HG03097 (cell line): ENCODE measurements at regions not wholly inside any gene's neighbourhood (a gene's known extent, or its start where the extent isn't known, plus 50 kb on each side); places are given as distances from the start of the nearest gene placed in this dataset.
"Not testable (repeated sequence)": the region's sequence is repeated elsewhere in the genome, so short reads cannot be mapped to it uniquely, and the experiment has no call there.

Source experiments
- ATAC-seq: cut with Tn5 transposase; IDR thresholded peaks from one replicate; pipeline ENCODE4 v1.9.1; 2021; ENCODE audit not compliant: unreplicated experiment, low FRiP score

DNA sequence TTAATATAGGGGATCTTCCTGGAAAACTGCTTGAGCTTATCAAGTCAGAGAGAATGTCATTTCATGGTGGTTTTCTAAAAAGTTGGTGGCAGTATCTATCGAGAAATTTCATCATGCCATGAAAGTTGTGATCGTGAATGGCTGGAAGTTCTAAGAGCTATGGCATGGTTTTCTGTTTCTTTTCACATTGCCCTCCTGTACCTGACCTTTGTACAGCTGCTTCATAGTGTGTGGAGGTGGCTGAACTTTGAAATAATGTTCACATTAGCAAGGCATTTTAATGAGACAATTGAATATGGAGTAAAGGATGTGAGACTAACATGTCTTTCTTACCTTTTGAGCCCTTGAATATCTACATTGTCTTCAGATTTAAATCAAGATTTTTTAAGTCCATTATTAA, 278.2 kb upstream of the ID4 start:
- no peak for ATAC-seq

DNA sequence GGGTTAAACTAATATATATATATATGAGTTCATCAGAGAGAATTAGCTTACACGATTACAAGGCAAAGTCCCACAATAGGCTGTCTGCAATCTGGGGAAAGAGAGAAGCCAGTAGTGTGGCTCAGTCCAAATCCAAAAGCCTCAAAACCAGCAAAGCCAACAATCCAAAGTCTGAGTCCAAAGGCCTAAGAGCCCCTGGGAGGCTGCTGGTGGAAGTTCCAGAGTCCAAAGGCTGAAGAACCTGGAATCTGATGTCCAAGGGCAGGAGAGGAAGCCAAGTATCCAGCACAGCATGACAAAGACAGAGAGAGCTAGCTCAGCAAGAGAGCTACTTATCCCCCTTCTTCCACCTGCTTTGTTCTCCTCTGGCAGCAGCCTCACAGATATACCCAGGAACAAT, 274.7 kb upstream of the ID4 start:
- ATAC-seq, result no peak

DNA sequence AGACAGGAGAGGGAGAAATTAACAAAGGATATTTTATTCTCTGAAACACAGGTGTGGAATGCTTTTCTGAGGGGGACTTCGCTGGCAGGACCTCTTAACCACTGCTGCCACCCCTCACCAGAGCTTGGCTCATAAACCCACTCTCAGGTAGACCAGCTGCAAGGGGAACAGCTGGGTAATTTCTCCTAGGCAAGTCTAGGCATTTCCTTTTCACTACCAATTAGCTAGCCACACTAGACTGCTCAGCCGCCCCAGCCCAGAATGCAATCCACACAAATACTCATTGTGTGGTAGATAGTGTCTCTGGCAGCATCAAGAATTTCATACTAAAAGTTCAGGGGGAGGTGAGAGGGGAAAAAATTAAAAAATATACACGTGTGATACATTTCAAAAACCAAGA, 267.6 kb upstream of the ID4 start:
- no peak for ATAC-seq

DNA sequence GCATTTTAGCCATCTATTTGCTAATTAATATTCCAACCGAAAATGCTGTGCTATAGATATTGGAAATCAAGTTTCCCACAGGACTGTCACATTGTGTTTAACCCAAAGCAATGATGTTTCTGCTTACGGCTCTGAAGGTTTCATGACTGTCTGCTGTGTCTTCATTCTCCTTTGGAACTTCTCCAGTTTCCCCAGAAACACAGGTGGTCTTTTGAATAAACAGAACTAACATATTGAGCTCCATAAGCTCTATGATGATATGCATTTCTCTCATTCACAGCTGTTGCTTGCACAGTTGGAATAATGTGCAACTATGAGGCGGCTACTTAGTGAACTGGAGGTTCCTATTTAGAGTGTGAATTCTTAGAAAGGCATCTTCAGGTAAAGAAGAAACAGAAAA, 266.0 kb upstream of the ID4 start:
- ATAC-seq, result no peak

DNA sequence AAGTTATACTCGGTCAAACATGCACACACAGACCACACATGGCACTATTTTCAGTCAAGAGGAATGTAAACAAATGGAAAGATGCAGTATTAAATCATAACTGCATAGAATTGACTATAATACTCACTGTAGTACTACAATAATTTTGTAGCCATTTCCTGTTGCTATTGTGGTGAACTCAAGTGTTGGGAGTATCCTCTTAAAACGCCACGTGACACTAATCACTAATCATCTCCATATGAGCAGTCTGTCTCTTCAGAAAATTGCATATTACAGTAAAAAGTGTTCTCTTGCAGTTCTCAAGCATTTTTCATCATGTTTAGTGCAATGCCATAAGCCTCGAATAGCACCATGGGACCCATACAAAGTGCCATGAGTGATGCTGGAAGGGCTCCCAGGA, 258.7 kb upstream of the ID4 start:
- no peak for ATAC-seq

DNA sequence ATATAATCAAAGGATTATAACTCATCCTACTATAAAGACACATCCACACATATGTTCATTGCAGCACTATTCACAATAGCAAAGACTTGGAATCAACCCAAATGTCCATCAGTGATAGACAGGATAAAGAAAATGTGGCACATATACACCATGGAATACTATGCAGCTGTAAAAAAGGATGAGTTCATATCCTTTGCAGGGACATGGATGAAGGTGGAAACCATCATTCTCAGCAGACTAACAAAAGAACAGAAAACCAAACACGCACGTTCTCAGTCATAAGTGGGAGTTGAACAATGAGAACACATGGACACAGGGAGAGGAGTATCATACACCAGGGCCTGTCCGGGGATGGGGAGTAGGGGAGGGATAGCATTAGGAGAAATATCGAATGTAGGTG, 253.0 kb upstream of the ID4 start:
- ATAC-seq, result not testable (repeated sequence)

DNA sequence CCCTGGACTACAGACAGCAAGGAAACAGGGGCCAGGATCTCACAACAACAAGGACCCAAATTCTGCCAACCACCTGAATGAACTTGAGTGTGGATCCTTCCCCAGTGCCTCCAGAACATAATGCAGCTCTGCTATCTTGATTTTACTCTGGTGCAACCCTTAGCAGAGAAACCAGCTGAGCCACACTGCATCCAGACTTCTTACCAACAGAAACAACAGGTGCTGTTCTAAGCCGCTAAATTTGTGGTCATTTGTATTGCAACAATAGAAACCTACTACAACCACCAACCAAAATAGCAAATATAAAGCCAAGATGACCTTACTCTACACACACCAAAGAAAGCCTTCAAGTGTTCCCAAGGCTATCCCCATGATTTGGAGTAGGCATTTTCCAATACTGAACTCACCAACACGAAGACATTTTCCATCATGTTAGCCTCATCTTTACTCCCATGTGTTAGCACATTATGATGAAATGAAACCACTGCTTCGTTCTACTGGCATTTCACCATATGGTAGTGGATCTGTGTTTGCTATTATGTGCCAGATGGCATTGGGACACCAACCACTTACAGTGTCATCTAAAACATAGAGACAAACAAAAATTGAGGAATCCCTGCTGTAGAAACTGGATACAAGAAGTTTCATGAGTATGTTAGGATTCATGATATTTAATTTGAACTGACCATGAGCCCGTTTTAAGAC, 249.8 kb upstream of the ID4 start:
- ATAC-seq, result no peak

DNA sequence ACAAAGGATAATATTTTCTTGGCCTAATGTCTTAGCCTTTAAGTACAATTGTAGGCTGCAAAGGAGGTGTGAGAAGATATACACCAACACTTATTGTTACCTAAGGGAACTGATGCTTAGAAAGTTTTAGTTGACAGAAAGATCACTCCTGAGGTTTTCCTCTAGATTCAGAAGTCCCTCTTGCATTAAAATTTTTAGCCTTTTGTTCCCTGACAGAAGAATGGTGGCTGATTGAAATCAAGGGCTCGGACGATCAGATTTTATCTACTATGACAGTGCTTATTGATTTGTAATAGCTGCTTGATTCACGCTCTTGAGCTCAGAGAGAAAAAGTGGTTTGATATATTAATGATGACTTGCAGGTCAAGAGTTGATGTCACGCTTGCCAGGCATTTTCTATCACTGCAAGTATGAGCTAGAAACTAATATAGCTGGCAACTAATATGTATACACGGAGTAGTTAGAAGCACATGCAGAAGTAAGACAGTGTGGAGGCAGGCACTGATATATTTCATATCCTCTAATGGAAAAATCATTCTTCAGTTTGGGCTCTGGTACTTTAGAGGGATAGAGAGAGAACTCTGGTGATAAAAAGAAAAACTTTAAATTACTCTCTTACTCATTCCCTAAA, 246.6 kb upstream of the ID4 start:
- ATAC-seq, result no peak

DNA sequence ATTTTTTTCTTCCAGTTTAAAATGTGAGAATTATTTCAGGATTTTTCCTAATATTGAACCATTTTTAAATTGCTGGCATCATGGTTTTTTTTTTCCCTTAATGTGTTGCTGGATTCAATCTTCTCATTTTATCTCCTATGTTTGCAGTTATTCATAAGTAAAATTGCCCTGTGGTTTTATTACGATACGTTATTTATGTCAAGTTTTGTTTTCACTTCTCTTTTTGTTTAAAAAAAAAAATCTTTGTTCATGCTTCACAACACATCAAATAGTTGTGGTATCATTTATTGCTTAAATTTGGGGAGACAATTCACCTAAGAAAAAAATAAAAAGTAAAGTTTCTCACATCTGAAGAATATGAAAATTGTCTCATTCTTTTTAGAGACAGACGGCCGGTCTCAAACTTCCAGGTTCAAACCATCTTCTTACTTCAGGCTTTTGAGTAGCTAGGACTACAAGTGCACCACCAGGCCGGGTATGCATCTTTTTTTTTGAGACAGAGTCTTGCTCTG, 239.3 kb upstream of the ID4 start:
- ATAC-seq, result no peak

DNA sequence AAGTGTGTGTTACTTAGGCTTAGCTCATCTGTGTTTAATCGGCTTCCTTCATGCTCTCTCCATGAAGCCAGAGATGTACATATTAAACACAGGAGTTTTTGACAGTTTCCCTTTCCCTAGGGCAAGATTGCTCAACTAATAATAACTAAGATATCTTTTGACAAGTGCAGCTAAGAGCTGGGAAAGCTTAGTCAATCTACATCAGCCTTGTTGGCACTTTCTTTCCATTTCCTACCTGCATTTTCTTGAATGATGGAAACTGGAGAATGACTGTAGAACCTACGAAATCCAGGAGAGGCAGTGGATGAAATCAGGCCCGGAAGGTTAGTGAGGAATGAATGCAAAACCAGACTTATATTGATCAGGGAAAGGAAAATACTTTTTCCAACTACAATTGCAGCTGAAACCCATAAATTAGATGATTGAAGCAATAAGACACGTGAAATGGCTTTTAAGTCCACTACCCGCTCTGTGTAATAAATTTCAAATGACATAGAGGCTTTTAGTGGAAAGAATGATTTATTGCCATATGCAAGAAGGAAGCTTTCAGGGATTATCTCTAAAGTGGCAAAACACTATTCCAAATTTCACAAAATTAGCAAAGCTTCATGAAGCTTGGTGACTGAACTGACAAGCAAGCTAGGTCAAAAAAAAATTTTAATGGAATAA, 237.2 kb upstream of the ID4 start:
- no peak for ATAC-seq

DNA sequence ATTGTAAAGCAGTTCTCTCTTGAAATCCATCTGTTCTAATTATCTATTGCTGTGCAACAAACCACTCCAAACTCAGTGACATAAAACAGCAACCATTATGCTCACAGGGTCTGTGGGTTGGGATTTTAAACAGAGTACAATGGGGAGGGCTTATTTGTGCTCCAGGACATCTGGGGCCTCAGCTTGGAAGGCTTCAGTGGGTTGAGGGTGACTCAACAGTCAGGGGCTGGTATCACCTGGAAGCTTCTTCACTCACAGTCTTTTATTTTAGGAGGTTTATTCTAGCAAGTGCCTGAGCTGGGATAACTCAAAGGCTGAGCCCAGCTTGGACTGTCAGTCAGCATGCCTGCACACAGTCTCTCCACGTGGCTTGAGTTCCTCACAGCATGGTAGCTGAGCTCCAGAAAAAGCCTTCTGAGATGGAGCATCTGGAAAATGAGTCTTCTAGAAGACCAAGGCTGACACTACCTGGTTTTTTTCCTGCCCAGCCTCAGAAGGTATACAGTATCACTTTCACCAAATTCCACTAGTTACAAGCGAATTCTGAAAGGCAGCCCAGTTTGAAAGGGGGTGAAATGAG, 234.6 kb upstream of the ID4 start:
- ATAC-seq, result no peak

DNA sequence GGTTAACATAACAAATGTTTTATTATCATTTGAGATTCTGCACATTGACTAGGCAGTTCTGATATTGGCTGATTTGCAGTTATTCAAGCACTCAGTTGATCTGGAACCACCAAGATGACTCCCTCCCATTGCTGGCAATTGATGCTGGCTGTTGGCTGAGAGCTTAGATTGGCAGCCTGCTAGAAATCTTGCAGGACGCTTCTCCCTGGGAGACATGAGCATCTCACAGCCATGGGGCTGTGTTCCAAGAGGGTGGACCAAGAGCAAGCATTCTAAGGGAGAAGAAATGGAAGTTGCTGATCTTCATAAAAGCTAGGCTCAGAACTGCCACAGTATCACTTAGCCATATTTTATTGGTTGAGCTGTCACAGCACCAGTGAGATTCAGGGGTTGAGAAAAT, 233.4 kb upstream of the ID4 start:
- no peak for ATAC-seq

DNA sequence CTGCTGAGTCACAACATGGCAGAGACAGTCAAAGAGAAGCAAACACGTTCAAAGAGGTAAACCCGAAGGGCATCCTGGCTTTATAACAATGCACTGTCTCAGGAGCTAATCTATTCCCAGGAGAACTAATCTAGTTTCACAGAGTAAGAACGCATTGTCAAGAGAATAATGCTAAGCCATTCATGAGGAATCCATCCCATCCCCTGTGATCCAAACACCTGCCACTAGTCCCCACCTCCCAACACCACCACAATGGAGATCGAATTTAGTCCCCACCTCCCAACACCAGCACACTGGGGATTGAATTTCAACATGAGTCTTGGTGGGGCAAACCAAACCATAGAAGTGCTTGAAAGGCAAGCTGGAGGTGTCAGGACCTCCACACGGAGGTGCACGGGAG, 231.5 kb upstream of the ID4 start:
- no peak for ATAC-seq

DNA sequence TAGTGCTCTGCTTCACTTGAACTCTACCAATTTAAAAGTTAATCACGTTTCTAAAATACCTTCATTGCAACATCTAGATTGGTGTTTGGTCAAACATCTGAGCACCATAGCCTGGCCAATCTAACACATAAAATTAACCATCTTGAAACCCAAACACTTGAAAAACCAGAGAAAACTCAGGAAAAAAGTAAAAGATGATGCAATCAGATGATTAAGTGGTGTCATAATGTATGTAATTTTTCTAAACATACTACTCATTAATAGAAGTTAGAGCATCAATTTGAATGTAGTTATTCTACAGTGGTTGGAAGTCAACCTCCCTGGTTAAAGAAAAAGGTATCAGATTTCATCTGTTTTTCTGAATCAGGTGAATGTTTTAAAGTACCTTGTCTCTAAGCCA, 228.6 kb upstream of the ID4 start:
- no peak for ATAC-seq

DNA sequence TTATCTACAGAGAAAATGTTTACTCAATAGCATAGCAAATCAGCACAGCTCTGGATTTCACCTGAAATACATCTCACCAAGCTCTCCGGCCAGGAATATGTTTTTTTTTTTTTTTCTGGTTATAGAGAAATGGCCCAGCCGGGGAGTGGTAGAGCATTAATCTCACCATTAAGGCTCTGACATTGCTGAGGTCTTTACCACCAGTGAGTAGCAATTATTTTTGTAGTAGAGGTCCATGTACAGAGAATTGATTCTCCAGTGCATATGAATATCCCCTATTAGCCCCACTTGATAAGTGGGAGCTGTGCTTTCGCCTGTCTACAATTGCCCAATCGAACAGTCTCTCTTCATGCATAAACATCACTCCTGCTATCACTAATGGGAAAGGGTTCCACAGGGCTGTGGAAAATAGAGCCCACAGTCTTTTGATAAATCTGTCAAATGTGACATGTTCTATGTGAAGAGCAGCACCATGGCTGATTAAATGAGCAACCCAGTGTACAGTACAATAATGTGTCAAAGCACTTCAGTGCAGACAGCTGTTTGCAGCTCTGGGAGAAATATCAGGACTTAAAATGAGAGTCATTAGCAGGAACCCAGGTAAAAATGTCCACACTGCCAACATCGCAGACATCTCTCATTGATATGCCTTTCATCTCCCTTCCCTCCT, 227.1 kb upstream of the ID4 start:
- no peak for ATAC-seq

DNA sequence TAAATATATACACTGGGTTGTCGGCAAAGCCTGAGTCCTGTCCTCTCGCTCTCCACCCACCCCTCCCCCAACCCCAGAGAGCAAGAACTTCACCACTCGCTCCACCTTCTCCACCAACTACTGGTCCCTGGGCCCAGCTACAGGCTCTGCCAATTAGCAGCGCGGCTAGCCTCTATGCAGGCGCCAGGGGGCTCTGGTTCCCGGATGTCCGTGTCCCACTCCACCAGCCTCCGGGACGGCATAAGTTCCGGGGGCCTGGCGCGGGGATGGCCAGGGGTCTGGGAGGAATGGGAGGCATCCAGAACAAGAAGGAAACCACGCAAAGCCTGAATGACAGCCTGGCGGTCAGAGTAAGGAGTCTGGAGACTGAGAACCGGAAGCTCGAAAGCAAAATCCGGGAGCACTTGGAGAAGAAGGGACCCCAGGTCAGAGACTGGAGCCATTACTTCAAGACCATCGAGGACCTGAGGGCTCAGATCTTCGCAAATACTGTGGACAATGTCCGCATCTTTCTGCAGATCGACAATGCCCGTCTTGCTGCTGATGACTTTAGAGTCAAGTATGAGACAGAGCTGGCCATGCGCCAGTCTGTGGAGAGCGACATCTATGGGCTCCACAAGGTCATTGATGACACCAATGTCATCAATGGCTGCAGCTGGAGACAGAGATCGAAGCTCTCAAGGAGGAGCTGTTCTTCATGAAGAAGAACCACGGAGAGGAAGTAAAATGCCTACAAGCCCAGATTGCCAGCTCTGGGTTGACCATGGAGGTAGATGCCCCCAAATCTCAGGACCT, 224.3 kb upstream of the ID4 start:
- not testable (repeated sequence) for ATAC-seq

DNA sequence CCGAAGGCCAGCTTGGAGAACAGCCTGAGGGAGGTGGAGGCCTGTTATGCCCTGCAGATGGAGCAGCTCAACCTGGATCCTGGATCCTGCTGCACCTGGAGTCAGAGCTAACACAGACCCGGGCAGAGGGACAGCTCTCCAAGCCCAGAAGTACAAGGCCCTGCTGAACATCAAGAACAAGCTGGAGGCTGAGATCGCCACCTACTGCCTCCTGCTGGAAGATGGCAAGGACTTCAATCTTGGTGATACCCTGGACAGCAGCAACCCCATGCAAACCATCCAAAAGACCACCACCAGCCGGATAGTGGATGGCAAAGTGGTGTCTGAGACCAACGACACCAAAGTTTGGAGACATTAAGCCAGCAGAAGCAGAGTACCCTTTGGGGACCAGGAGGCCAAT, 223.5 kb upstream of the ID4 start:
- no peak for ATAC-seq

DNA sequence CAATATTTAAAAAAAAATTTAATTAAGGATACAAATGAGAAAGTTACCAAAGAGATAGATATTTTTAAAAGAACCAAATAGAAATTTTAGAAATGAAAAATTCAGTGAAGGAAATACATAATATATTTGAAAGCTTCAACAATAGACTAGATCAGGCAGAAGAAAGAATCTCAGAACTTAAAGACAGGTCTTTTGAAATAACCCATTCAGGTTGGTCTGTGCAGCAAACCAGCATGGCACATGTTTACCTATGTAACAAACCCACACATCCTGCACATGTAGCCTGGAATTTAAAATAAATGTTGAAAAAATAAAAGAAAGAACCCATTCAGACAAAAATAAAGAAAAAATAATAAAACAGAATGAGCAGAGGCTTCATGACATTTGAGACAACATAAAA, 221.1 kb upstream of the ID4 start:
- no peak for ATAC-seq

DNA sequence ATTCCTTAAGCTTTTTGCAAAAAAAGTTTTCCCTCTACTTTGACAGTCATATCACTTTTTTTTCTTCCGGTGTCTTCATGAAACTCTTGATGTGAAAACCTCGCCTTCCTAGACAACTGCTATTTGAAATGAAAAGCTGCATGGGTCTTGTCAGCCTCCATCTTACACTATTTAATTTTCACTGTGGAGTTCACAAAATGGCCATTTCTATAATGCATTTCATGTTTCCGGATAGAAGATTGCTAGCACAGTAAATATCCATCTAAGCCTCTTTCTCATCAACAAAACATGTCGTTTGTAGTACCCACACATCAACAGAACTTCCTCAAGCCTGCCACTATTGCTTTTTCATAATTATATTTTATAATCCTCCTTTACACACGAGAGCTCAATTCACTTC, 204.9 kb upstream of the ID4 start:
- ATAC-seq, result no peak

DNA sequence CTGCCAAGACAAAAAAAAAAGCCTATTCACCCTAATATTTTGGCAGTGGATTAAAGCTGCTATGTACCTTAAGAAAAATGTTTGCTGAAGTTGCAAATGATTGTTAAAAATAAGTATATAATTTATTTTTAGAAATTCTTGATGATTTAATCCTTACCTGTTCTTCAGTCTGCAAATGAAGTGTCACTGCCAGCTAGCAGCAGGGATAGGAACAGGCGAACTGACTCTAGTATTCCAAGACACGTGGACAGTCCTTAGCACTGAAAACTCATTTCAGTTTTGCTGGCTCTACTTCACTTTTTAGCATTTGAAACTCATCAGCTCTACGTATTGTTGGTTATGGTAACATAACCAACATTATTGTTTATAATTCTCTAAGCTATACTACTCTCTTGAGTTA, 204.4 kb upstream of the ID4 start:
- ATAC-seq, result no peak
